Fibroblast of skin of right biceps (primary cell): ENCODE measurements at regions not wholly inside any gene's neighbourhood (a gene's known extent, or its start where the extent isn't known, plus 50 kb on each side); places are given as distances from the start of the nearest gene placed in this dataset.
"Not testable (repeated sequence)": the region's sequence is repeated elsewhere in the genome, so short reads cannot be mapped to it uniquely, and the experiment has no call there.

Experiments
- DNase-seq: peaks from one replicate; pipeline ENCODE4 v3.0.0-alpha.2; 2013

DNA sequence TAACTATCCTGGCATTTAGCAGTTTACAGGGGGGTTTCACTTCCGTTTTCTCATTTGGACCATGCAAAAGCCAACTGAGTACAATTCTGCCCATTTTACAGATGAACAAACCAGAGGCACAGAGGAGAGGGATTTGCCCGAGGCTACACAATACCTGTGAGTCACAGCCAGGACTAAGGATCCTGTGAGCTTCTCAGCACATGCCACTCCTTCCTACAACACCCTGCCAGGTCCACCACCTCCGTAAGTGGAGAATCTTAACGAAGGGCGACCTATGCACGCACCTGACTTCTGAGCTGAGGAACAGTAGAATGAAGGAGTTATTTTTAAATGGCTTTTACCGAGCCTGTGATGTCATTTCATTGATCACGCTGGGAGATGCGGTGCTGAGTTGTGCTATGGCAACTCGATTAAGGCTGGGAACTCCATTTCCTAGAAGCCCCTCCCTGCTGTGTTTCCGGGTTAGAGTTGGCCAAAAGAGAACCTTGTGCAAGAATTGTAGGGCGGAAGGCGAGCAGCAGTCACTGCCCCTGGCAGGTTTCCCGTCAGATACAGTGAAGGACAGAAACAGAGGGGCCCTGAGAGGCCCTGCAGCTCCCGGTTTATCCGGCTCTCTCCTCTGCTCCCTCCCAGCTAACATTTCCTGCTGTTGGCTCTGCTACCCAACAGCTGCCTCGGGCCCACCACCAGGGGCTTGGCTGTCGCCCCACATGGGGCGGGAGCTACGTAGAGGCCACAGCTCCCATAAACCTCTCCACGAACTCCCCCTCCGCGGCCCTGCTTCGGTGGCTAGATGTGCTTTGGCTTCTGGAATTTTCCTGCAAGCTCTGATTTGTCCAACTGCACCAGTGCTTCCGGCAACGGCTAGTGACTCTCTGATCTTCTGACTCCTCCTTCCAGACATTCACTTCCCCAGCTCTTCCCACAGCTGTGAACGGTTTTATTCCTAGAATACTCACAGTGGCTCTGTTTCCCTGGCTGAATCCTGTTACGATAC lies 75.1 kb upstream of the USP9X start:
- DNase-seq = peak; percentile 84

DNA sequence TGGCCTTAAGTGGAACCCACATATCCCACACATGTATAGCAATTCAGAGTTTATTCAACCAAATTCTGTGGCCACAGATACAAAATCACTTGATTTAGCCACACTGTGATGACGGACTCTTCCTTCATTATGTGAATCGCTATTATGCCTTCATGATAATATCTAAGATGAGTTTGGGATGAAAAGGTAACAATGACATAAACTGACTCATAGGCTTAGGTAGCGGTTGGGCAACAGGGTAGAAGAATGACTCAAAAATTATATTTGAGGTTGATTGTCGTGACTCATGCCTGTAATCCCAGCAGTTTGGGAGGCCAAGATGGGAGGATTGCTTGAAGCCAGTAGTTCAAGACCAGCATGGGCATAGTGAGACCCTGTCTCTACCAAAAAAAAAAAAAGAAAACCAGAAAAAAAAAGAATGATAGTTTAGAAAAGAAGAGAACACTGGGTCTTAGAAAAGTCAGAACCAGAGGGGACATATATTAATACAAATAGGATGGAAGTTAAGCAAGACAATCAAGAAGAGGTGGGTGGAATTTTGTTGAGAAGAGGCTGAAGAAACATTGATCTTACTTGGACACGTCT lies 70.4 kb upstream of the USP9X start:
- peak; percentile 66 for DNase-seq

DNA sequence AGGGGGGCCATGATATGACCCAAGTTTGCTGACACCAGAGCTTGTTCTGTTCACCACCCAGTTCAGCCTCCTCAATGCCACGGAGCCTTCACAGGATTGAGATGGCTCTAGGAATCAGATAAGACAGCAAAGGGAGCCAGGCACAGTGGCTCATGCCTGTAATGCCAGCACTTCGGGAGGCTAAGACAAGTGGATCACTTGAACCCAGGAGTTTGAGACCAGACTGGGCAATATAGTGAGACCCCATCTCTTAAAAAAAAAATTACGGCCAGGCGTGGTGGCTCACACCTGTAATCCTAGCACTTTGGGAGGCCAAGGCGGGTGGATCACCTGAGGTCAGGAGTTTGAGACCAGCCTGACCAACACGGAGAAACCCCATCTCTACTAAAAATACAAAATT lies 67.5 kb upstream of the USP9X start:
- not testable (repeated sequence) for DNase-seq

DNA sequence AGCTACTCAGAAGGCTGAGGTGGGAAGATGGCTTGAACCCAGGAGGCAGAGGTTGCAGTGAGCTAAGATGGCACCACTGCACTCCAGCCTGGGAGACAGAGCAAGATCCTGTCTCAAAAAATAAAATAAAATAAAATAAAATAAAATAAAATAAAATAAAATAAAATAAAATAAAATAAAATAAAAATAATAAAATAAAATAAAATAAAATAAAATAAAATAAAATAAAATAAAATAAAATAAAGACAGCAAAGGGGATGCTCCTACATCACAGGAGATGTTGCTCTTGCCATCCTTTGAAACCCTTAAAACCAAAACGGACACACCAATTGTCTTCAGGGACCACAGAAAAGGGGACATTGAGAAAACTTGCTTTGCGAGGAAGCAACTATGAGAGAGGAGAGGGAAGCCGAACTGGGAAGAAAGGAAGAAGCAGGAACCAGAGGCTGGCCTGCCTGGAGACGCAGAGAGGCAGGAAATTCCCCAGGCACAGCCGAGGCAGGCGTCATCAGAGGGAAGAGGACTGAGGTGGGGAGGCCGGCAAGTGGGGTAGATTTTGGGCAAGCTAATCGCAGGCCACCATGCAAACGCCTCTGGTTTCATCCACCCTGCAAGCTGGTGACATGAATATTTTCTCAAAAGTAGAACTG lies 66.7 kb upstream of the USP9X start:
- DNase-seq = not testable (repeated sequence)

DNA sequence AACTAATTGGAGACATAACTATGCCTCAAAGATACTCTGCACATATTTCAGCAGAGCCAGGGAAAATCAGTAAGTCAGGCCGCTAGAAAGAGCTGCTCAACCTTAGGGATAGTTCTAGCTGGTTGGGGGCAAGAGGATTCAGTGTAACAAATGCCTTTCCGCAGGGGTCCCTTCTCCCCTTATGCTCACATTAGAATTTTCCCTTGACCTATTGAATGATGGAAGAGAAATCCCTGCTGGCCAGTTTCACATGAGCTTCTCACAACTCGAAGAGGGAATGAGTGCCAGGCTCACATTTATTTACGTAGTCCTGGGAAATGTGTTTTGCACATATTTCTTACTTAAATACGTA lies 66.2 kb upstream of the USP9X start:
- DNase-seq = no peak

DNA sequence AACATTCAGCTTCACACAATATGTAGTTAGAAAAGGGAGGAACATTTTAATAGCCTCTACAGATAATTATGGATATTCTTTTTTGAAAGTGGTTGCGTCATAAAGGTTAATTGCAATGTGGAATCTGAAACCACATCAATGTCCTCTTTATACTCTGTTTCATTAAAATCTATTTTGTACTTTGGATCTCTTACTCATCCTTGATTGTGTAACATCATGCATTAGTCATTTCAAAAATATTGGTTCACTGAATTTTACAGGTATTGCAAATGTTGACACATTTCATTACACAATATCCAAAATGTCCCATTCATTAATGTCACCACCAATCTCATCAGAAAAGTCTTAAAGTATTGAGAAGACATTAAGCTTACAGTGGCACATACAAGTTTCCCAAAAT lies 62.7 kb upstream of the USP9X start:
- peak; percentile 51 for DNase-seq

DNA sequence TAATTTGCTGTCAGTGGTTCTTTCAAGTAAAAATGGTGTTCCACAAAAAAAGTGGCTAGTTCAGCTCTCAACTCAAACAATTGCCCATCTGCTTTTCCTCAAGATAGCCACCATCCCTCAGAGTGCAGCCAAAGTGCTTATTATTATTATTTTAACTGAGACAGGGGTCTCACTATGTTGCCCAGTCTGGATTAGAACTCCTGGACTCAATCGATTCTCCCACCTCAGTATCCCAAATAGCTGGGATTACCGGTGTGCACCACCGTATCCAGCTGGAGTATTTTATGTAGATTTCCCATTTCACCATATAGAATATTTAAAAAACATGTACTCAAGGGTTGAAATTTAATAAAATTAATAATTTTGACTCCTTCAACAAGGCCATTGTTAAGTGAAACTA lies 62.1 kb upstream of the USP9X start:
- no peak for DNase-seq

DNA sequence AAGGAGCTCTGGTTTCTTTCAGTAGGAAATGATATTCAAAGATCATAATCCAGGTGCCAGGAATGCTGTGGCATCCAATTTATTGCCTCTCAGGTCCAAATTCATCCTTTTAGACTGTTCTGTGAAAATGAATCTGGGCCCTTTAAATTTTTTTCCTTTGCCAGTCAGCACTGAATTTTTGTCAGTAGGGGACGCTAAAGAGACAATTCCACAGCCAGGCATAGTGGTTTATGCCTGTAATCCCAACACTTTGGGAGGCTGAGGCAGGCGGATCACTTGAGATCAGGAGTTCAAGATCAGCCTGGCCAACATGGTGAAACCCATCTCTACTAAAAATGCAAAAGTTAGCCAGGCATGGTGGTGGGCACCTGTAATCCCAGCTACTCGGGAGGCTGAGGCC lies 60.9 kb upstream of the USP9X start:
- DNase-seq = not testable (repeated sequence)

DNA sequence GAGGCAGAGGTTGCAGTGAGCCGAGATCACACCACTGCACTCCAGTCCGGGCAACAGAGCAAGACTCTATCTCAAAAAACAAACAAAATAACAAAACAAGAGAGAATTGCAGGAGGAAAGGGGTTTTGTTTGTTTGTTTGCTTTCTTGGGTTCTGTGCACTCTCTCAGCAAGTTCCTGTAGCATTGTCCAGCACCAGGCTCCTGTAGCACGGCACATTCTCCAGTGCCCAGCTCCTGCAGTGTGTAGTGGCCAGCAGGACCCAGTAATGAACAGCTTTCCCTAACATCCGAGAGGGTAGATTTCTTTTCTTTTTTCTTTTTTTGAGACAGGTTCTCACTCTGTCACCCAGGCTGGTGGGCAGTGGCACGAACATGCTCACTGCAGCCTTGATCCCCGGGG lies 60.5 kb upstream of the USP9X start:
- DNase-seq = no peak

DNA sequence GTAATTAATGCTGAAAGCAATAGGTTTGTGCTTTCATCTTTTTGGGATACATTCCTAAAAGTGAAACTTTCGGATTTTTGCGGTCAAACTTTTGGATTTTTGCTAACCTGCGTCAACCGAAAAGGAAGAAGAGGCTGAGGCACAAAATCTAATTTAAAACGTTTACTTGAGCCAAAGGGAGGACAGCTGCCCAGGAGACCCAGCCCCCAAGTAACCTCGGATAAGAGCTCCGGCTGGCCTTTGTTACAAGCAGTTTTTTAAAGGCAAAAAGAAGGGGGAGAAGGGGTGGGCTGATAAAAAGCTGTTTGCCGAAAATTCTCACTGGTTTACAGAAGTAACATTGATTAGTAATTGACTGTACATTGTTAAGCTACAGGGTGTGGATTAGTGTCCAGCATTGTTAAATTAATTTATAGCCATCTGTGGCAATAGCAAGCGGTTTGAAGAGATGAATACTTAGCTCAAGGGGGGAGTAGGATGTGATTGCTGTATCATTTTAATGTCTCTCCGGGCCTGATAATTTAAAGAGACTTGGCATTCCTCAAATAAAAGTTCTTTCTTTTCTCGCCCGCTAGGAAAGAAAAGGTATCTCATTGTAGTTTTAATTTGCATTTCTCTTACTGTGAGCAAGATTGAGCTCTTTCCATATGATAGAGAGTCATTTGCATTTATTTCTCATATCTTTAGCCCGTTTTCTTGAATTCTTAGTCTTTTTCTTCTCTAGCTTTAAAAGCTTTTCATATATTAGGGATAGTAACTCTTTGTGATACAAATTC lies 59.1 kb upstream of the USP9X start:
- DNase-seq = peak; percentile 12

DNA sequence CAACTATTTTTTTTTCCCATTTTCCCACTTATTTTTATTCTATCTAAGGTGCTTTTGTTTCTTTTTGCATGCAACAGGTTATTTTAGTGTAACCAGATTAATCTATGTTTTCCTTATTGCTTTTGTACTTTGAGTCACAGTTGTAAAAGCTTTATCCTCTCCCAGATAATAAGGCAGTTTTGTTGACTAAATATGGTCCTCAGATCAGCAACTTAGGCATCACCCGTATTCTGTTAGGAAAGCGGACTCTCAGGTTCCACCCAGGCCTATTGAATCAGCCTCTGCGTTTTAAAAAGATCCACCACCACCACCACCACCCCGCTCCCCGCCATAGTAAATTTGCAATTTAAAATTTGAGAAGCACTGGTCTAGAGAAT lies 58.6 kb upstream of the USP9X start:
- DNase-seq = no peak

DNA sequence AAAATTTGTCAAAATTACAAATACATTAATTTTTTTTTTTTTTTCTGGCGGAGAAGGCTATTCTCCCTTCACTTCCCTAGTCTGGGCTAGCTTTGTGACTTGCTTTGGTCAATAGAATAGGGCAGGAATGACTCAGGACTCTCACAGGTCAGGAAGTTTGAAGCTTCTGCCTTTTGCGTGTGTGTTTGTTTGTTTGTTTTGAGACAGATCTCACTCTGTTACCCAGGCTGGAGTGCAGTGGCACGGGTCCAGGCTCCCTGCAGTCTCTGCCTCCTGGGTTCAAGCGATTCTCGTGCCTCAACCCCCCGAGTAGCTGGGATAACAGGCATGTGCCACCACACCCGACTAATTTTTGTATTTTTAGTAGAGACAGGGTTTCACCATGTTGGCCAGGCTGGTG lies 55.9 kb upstream of the USP9X start:
- no peak for DNase-seq

DNA sequence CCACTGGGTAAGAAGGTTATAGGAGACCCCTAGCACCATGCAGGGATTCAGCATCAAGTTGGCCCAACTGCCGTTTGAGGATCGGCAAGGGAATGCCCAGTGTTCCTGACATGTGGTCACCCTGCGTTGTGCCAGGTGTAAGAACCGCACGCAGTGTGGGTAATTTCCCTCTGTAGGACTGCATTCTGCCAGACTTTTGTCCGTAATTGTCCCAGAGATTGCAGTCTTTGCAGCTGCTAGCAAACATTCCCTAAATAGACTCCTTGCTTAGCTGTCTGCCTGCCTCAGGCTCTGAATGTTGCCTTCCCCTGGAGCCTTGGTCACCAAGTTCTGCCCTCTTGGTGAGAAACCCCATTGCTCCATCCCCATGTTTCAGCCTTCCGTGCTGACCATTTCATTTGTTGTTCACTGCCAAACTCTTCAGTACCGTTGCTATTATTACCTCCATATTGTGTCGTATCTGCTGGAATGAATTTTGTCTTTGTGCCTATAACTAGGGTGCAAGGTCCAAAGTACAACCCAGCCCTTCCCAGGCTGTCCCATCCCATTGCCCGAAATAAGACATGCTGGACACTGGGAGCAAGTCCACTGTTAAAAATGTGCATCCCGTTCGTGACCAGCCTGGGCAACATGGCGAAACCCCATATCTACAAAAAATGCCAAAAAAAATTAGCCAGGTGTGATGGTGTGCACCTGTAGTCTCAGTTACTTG lies 53.8 kb upstream of the USP9X start:
- DNase-seq = no peak

DNA sequence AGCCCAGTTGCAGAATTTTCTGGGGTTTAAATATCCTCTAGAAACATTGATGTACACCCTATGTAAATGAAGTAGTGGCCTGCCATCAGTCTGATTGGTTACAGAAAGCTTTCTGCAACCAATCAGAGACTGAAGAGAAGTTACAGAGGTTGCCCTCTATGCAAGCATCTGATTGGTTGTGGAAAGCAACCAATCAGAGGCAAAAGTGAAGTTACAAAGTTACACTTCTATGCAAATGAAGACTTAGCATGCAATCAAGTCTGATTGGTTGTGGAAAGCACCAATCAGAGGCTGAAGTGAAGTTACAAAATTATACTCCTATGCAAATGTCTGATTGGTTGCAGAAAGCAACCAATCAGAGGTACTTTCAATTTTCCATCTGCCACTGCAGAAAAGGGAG lies 51.9 kb upstream of the USP9X start:
- DNase-seq = peak; percentile 26

DNA sequence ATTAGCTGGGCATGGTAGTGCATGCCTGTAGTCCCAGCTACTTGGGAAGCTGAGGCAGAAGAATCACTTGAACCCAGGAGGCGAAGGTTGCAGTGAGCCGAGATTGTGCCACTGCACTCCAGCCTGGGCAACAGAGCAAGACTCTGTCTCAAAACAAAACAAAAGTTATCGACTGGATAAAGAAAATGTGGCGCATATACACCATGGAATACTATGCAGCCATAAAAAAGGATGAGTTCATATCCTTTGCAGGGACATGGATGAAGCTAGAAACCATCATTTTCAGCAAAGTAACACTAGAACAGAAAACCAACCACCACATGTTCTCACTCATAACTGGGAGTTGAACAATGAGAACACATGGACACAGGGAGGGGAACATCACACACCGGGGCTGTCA lies 50.3 kb upstream of the USP9X start:
- not testable (repeated sequence) for DNase-seq
